Esophagus squamous epithelium (tissue), 5 donors: ENCODE measurements at regions not wholly inside any gene's neighbourhood (a gene's known extent, or its start where the extent isn't known, plus 50 kb on each side); places are given as distances from the start of the nearest gene placed in this dataset.
"Not testable (repeated sequence)": the region's sequence is repeated elsewhere in the genome, so short reads cannot be mapped to it uniquely, and the experiment has no call there.

Experiments
- DNase-seq: peaks from one replicate; lab custom pipeline; 2025; lab: John Stamatoyannopoulos, UW
- H3K27ac ChIP-seq, 4 donors: fragments of 200-600 bp; sonication (generic); one replicate each; pipeline ENCODE4 v1.5.1; 2016 to 2019; ENCODE audit warnings: mild to moderate bottlenecking in 1 of 4
- H3K27me3 ChIP-seq, 4 donors: fragments of 200-600 bp; sonication (generic); 1 replicate in 3 of 4; 2 replicates in 1 of 4; pipeline versions ENCODE4 v1.5.1 to v1.6.0; 2017 to 2021; ENCODE audit warnings: antibody characterized with exemption in 1 of 4
- H3K36me3 ChIP-seq, 3 donors: fragments of 200-600 bp; sonication (generic); one replicate each; pipeline ENCODE4 v1.5.1; 2016 to 2019
- H3K4me1 ChIP-seq, 3 donors: fragments of 200-600 bp; sonication (generic); one replicate each; pipeline ENCODE4 v1.5.1; 2017 to 2019
- H3K4me3 ChIP-seq, 4 donors: fragments of 200-600 bp; sonication (generic); 1 replicate in 3 of 4; 2 replicates in 1 of 4; pipeline ENCODE4 v1.5.1; 2016 to 2019; ENCODE audit warnings: mild to moderate bottlenecking in 2 of 4, moderate library complexity in 1 of 4
- H3K9me3 ChIP-seq, 3 donors: fragments of 200-600 bp; sonication (generic); one replicate each; pipeline ENCODE4 v1.5.1; 2016 to 2019
- POLR2A ChIP-seq, 4 donors: fragments of 450-650 bp; IDR thresholded peaks; one replicate each; pipeline ENCODE4 v1.6.1; 2017; ENCODE audit warnings: antibody characterized with exemption in 4 of 4, mild to moderate bottlenecking in 4 of 4, moderate library complexity in 3 of 4
- WGBS, 2 donors: methylation state at CpG; one replicate each; pipeline ENCODE4 v1.1.5; 2018; 5-methylcytosine and 5-hydroxymethylcytosine counted together
- intact Hi-C: fragments of 100-400 bp; cut with DNase I; formaldehyde crosslinking; loops from one replicate; pipeline ENCODE4 v1.15.0; 2022
- TF ChIP-seq, protein P1 (sequence below), 6 experiments: fragments of 450-650 bp in 4 of 6; fragments of 200-600 bp in 2 of 6; sonication (generic) in 2 of 6; IDR thresholded peaks; one replicate each; pipeline ENCODE4 v1.5.1; 2016 to 2019; ENCODE audit warnings: antibody characterized with exemption in 6 of 6, mild to moderate bottlenecking in 4 of 6, moderate library complexity in 4 of 6
- donor health status: DM: yes; HTN: yes; CAD: no.

- TF ChIP-seq, protein P1, sequence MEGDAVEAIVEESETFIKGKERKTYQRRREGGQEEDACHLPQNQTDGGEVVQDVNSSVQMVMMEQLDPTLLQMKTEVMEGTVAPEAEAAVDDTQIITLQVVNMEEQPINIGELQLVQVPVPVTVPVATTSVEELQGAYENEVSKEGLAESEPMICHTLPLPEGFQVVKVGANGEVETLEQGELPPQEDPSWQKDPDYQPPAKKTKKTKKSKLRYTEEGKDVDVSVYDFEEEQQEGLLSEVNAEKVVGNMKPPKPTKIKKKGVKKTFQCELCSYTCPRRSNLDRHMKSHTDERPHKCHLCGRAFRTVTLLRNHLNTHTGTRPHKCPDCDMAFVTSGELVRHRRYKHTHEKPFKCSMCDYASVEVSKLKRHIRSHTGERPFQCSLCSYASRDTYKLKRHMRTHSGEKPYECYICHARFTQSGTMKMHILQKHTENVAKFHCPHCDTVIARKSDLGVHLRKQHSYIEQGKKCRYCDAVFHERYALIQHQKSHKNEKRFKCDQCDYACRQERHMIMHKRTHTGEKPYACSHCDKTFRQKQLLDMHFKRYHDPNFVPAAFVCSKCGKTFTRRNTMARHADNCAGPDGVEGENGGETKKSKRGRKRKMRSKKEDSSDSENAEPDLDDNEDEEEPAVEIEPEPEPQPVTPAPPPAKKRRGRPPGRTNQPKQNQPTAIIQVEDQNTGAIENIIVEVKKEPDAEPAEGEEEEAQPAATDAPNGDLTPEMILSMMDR (IDR thresholded peaks at IDR 0.05): no peak
- no peak for TF ChIP-seq POLR2A (IDR thresholded peaks at IDR 0.05)
- Histone ChIP-seq H3K27ac (no peak overlapping the region), H3K4me3 (no peak overlapping the region), H3K27me3 (no peaks in the 10 kb centered on the region), H3K4me1 (no peaks in the 10 kb centered on the region), H3K9me3 (no peaks in the 10 kb centered on the region), H3K36me3 (no peaks in the 10 kb centered on the region)
- intact Hi-C loops: no loop called here
- 62 to 65% methylated on average over 5 of the region's 5 CpGs for WGBS, 2 donors
- no peak for DNase-seq
These were observed 537.4 kb upstream of the PFKP start for GRCh38 chr10:2529945-2530344.

DNA sequence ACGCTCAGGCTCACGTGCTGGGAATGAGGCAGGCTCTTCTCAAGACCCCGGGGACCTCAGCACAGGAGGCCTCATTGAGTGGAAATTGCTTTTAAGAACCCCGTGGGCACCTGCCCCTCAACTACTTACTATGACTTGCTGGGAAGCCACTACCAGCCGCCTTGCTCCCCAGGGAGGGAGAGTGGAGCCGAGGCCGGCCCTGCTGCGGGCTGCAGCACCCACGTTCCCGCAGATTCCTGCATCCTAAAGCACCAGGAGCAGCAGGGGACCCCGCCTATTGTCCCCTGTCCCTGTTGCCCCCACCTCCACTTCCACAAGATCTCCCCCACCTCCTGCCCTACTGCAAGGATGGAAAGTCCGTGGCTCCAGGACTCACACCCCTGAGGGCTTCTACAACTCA is 541.6 kb upstream of the PFKP start:
- 86 to 90% methylated on average over 5 to 7 of the region's 12 CpGs for WGBS, 2 donors
- no peak for TF ChIP-seq POLR2A (IDR thresholded peaks at IDR 0.05)
- TF ChIP-seq, protein P1 (IDR thresholded peaks at IDR 0.05): no peak
- H3K4me1 ChIP-seq: no peaks in the 10 kb centered on the region
- no peaks in the 10 kb centered on the region for H3K36me3 ChIP-seq
- no peak for DNase-seq
- intact Hi-C loops: no loop called here
- no peaks in the 10 kb centered on the region for H3K27me3 ChIP-seq
- no peak overlapping the region for H3K27ac ChIP-seq
- H3K9me3 ChIP-seq: peaks cover 0 to 5% (median 0%) of the 10 kb centered on the region in 3 donors
- H3K4me3 ChIP-seq: no peak overlapping the region

- H3K27me3 ChIP-seq: no peaks in the 10 kb centered on the region
- peaks cover 0 to 5% (median 0%) of the 10 kb centered on the region in 3 donors for H3K9me3 ChIP-seq
- H3K4me1 ChIP-seq: no peaks in the 10 kb centered on the region
- H3K36me3 ChIP-seq: no peaks in the 10 kb centered on the region
- H3K27ac ChIP-seq: no peak overlapping the region
- TF ChIP-seq, protein P1 (IDR thresholded peaks at IDR 0.05): no peak
- no peak for TF ChIP-seq POLR2A (IDR thresholded peaks at IDR 0.05)
- DNase-seq: no peak
- no peak overlapping the region for H3K4me3 ChIP-seq
- 80 to 91% methylated on average over 7 to 8 of the region's 8 CpGs for WGBS, 2 donors
- intact Hi-C loops: no loop called here
These were observed 548.2 kb upstream of the PFKP start for GRCh38 chr10:2519139-2519538.

DNA sequence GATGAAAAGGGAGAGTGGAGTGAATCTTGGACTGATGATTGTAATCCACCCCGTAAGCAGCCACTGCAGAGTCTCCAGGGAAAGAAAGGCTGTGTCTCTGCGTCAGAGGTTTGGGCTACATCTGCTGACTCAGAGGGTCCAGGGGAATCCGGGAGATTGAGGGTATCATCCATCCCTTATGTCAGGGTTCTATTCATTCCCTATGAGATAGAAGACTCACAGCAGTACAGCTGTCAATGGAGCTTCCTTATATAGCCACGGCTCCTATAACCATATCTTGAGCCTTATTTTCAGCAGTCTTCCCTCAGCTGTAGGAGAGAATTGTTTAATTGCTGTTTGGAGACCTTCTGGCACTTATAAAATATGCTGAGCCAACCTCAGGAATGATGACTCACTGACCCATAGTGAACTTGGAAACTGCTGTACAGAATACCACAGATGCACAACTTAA is 558.2 kb upstream of the PFKP start:
- no peak for DNase-seq
- no peaks in the 10 kb centered on the region for H3K27me3 ChIP-seq
- H3K4me3 ChIP-seq: no peak overlapping the region
- no peaks in the 10 kb centered on the region for H3K36me3 ChIP-seq
- intact Hi-C loops: no loop called here
- H3K4me1 ChIP-seq: no peaks in the 10 kb centered on the region
- TF ChIP-seq POLR2A (IDR thresholded peaks at IDR 0.05): no peak
- TF ChIP-seq, protein P1 (IDR thresholded peaks at IDR 0.05): no peak
- 57 to 62% methylated on average over 3 to 4 of the region's 4 CpGs for WGBS, 2 donors
- H3K9me3 ChIP-seq: no peaks in the 10 kb centered on the region
- no peak overlapping the region for H3K27ac ChIP-seq

DNA sequence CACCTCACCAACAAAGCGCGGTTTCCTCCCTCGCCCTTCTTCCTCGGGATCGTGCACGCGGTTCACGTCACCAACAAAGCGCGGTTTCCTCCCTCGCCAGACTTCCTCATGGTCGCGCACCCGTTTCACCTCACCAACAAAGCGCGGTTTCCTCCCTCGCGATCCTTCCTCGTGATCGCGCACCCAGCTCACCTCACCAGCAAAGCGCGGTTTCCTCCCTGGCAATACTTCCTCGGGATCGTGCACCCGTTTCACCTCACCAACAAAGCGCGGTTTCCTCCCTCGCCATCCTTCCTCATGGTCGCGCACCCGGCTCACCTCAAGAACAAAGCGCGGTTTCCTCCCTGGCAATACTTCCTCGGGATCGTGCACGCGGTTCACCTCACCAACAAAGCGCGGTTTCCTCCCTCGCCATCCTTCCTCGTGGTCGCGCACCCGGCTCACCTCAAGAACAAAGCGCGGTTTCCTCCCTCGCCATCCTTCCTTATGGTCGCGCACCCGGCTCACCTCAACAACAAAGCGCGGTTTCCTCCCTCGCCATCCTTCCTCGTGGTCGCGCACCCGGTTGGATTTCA is 565.9 kb upstream of the PFKP start:
- H3K4me1 ChIP-seq, DNase-seq, H3K27ac ChIP-seq, H3K36me3 ChIP-seq, H3K4me3 ChIP-seq, intact Hi-C loops, H3K27me3 ChIP-seq, H3K9me3 ChIP-seq: not testable (repeated sequence)
- 55 to 60% methylated on average over 50 to 58 of the region's 58 CpGs for WGBS, 2 donors

DNA sequence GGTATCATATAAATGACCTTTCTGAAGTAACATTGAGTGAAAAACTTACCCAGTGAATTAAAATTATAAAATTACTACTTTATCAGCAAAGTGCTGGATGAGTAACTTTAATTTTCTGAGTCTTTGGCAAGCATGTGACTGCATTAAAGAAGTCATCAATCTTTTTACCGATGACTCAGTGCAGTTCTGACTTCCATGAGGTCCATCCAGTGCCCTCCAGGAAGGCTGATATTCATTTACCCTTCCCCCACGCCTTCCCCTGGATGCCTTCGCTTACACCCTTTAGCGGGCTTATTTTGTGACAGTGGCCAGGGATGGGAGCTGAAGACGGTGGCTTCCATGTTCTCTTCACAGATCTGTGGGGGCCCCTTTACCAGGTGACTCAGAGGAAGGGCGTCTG is 572.9 kb upstream of the PFKP start:
- Histone ChIP-seq H3K4me1 (no peaks in the 10 kb centered on the region), H3K27me3 (no peaks in the 10 kb centered on the region), H3K4me3 (no peak overlapping the region), H3K27ac (no peak overlapping the region), H3K9me3 (no peaks in the 10 kb centered on the region), H3K36me3 (no peaks in the 10 kb centered on the region)
- intact Hi-C loops: no loop called here
- TF ChIP-seq, protein P1 (IDR thresholded peaks at IDR 0.05): no peak
- TF ChIP-seq POLR2A (IDR thresholded peaks at IDR 0.05): no peak
- 68 to 82% methylated on average over 6 of the region's 6 CpGs for WGBS, 2 donors
- DNase-seq: no peak
